ENCODE measurements at regions not wholly inside any gene's neighbourhood (a gene's known extent, or its start where the extent isn't known, plus 50 kb on each side); places are given as distances from the start of the nearest gene placed in this dataset.

DNA sequence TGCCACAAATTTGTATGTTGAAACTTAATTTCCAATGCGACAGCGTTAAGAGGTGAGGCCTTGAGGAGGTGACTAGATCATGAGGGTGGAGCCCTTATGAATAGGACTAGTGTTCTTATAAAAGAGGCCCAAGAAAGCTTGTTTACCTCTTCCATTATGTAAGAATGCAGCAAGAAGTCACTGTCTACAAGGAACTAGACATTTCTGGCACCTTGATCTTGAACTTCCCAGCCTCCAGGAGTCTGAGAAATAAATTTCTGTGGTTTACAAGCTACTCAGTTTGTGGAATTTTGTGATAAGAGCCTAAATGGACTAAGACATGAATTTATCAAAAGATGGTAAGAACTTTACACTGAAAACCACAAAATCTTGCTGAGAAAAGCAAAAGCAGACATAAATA, 173.6 kb upstream of the SGK1 start:
- Histone ChIP-seq H4K20me1 (ENCODE audit: insufficient read depth) (no peaks in the 10 kb centered on the region), H2AFZ (0 out of 2 replicates have a peak overlapping the region, but pooled peaks have one; percentile 52), H3K9me2 (ENCODE audit: insufficient read depth) (0 out of 2 replicates have a peak, but pooled peaks cover 3% of the 10 kb centered on the region), H3F3A (ENCODE audit: insufficient read depth) (no peaks in the 10 kb centered on the region), H3K4me1 (ENCODE audit: insufficient read depth) (peaks cover 10% of the 10 kb centered on the region), H3K4me3 (no peak overlapping the region), H3K36me3 (ENCODE audit: low read depth) (no peaks in the 10 kb centered on the region), H3K79me2 (ENCODE audit: insufficient read depth) (no peaks in the 10 kb centered on the region), H3K9me3 (ENCODE audit: low read depth) (no peaks in the 10 kb centered on the region), H3K4me2 (ENCODE audit: unreplicated experiment) (no peak overlapping the region), H3K9ac (no peak overlapping the region), H3K27me3 (replicated peaks; ENCODE audit: insufficient read depth) (no peaks in the 10 kb centered on the region), H3K27ac (no peak overlapping the region)
- TF ChIP-seq EZH2 (IDR thresholded peaks at IDR 0.05; ENCODE audit: insufficient read depth, poor library complexity, severe bottlenecking), result no peak
- TF ChIP-seq EZH2phosphoT487 (IDR thresholded peaks at IDR 0.05; ENCODE audit: insufficient read depth, low read depth), result no peak
- in situ Hi-C loops (cut with MboI), result no loop called here
- no peak for DNase-seq
- WGBS, 2 experiments (ENCODE audit: low coverage in 1 of 2, low lambda C conversion rate in 2 of 2, missing lambda C conversion rate in 2 of 2), result 100% methylated on average over 2 of the region's 2 CpGs

DNA sequence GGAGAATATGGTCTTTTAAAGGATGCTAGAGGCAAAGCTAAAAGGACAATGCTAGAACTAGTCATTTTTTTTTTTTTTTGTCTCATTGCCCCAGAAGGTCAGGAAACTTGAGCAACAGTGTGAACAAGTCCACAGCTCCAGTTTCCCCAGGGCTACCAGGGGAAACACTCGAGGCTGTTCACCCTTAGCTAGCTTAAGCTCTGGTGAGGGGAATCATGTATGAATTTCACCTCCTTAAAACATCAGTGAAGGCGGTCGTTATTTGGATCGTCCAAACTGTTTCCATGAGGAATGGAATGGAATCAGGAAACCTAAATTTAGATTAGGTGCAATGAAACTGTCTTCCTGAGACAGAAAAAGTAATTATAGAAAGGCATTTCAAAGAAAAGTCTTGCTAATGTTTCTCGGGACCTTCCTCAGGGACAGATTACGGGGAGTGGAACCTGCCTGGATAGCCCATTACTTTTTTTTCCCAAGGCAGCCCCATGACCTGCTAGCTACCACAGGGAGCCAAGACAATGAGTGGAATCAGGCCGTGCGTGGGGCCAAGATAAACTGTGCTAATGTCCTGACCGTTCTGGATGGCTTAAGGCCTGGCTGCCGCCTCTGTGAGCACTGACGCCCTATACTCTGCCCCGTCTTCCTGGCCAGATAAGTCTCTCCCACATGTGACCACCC, 164.8 kb upstream of the SGK1 start:
- H3F3A ChIP-seq (ENCODE audit: insufficient read depth), result peaks cover 10% of the 10 kb centered on the region
- TF ChIP-seq EZH2phosphoT487 (IDR thresholded peaks at IDR 0.05; ENCODE audit: insufficient read depth, low read depth), result no peak
- H3K36me3 ChIP-seq (ENCODE audit: low read depth), result no peaks in the 10 kb centered on the region
- H2AFZ ChIP-seq, result no peak overlapping the region
- no peak for DNase-seq
- no peaks in the 10 kb centered on the region for H3K9me3 ChIP-seq (ENCODE audit: low read depth)
- no peaks in the 10 kb centered on the region for H3K79me2 ChIP-seq (ENCODE audit: insufficient read depth)
- H4K20me1 ChIP-seq (ENCODE audit: insufficient read depth), result no peaks in the 10 kb centered on the region
- H3K4me3 ChIP-seq, result no peak overlapping the region
- WGBS, 2 experiments (ENCODE audit: low coverage in 1 of 2, low lambda C conversion rate in 2 of 2, missing lambda C conversion rate in 2 of 2), result 82 to 88% methylated on average over 12 of the region's 12 CpGs
- peaks cover 9% of the 10 kb centered on the region for H3K4me1 ChIP-seq (ENCODE audit: insufficient read depth)
- H3K27me3 ChIP-seq (replicated peaks; ENCODE audit: insufficient read depth), result no peaks in the 10 kb centered on the region
- no peak overlapping the region for H3K27ac ChIP-seq
- in situ Hi-C loops (cut with MboI), result no loop called here
- H3K4me2 ChIP-seq (ENCODE audit: unreplicated experiment), result no peak overlapping the region
- no peaks in the 10 kb centered on the region for H3K9me2 ChIP-seq (ENCODE audit: insufficient read depth)
- H3K9ac ChIP-seq, result no peak overlapping the region

- Histone ChIP-seq H3K4me1 (ENCODE audit: insufficient read depth) (peaks cover 11% of the 10 kb centered on the region), H3K9me3 (ENCODE audit: low read depth) (no peaks in the 10 kb centered on the region), H3K27me3 (replicated peaks; ENCODE audit: insufficient read depth) (no peaks in the 10 kb centered on the region), H3K9ac (no peak overlapping the region), H3K27ac (no peak overlapping the region), H3K79me2 (ENCODE audit: insufficient read depth) (no peaks in the 10 kb centered on the region), H3K4me3 (no peak overlapping the region), H3K36me3 (ENCODE audit: low read depth) (no peaks in the 10 kb centered on the region), H3K4me2 (ENCODE audit: unreplicated experiment) (no peak overlapping the region), H4K20me1 (ENCODE audit: insufficient read depth) (no peaks in the 10 kb centered on the region), H2AFZ (no peak overlapping the region), H3F3A (ENCODE audit: insufficient read depth) (peaks cover 15% of the 10 kb centered on the region), H3K9me2 (ENCODE audit: insufficient read depth) (no peaks in the 10 kb centered on the region)
- TF ChIP-seq EZH2 (IDR thresholded peaks at IDR 0.05; ENCODE audit: insufficient read depth, poor library complexity, severe bottlenecking) (no peak), EZH2phosphoT487 (IDR thresholded peaks at IDR 0.05; ENCODE audit: insufficient read depth, low read depth) (no peak)
- in situ Hi-C loops (cut with MboI), result no loop called here
- 93 to 97% methylated on average over 6 of the region's 6 CpGs for WGBS, 2 experiments (ENCODE audit: low coverage in 1 of 2, low lambda C conversion rate in 2 of 2, missing lambda C conversion rate in 2 of 2)
- DNase-seq, result no peak
Measured at GRCh38 chr6:134481966-134482365, 164.1 kb upstream of the SGK1 start.

DNA sequence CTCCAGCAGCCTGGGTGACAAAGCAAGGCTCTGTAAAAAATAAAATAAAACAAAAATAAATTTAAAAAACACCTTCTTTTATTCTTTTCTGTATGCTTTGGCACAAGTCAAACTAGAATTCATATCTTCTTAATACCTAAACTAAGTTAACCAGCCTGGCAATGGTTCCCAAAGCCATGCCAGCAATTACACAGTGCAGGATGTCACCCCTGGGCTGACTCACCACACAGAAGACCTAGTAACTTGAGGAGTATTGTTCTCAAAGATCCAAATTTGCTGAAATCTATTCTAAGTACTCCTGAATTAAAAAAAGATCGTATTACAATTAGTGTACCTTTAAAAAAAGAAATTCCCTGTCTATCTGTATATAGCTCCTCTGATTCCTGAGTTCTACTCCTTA, 162.7 kb upstream of the SGK1 start:
- Histone ChIP-seq H3K4me2 (ENCODE audit: unreplicated experiment) (no peak overlapping the region), H3K4me3 (no peak overlapping the region), H3K27me3 (replicated peaks; ENCODE audit: insufficient read depth) (no peaks in the 10 kb centered on the region), H3K9me2 (ENCODE audit: insufficient read depth) (no peaks in the 10 kb centered on the region), H2AFZ (no peak overlapping the region), H3K79me2 (ENCODE audit: insufficient read depth) (no peaks in the 10 kb centered on the region), H3K27ac (no peak overlapping the region), H3K36me3 (ENCODE audit: low read depth) (no peaks in the 10 kb centered on the region), H3K4me1 (ENCODE audit: insufficient read depth) (peaks cover 11% of the 10 kb centered on the region), H3K9me3 (ENCODE audit: low read depth) (no peaks in the 10 kb centered on the region), H3F3A (ENCODE audit: insufficient read depth) (peaks cover 15% of the 10 kb centered on the region), H4K20me1 (ENCODE audit: insufficient read depth) (no peaks in the 10 kb centered on the region), H3K9ac (no peak overlapping the region)
- no peak for TF ChIP-seq EZH2 (IDR thresholded peaks at IDR 0.05; ENCODE audit: insufficient read depth, poor library complexity, severe bottlenecking)
- TF ChIP-seq EZH2phosphoT487 (IDR thresholded peaks at IDR 0.05; ENCODE audit: insufficient read depth, low read depth), result no peak
- peak; percentile 66 for DNase-seq
- in situ Hi-C loops (cut with MboI), result no loop called here
- WGBS, 2 experiments (ENCODE audit: low coverage in 1 of 2, low lambda C conversion rate in 2 of 2, missing lambda C conversion rate in 2 of 2), result 75 to 83% methylated on average over 1 of the region's 1 CpG
